GM12865 (cell line): ENCODE measurements at regions not wholly inside any gene's neighbourhood (a gene's known extent, or its start where the extent isn't known, plus 50 kb on each side); places are given as distances from the start of the nearest gene placed in this dataset.

Source experiments
- DNase-seq: peaks from one replicate; pipeline ENCODE4 v3.0.0; 2010; ENCODE audit warnings: low read depth
- H3K4me3 ChIP-seq: 2 replicates; pipeline ENCODE4 v1.5.1; 2011; ENCODE audit warnings: mild to moderate bottlenecking, low read depth, low read length, control low read depth
- CTCF ChIP-seq: IDR thresholded peaks from 2 replicates; pipeline ENCODE4 v1.5.1; 2011; ENCODE audit warnings: low read length, control low read depth, low read depth, inconsistent platforms; ENCODE audit not compliant: insufficient read depth; ENCODE audit errors: missing control alignments

DNA sequence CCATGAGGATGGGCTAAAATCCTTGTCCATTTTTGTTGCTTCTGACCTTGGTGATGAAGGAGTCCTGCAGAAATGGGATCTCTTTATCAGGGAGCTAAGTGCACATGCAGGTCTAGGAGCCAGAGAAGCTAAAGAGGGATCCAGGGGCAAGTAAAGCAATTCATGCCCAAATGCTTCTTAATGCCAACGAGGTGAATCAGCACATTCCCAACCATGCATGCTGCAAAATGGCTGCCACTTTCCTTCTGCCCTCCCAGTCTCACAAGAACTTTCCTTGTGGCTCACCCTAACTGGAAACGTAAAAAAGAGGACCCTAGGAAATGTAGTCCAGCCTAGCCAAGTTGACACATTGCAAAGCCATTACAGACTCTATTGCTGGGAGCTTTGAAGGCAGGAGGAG lies 298.4 kb downstream of the MAFB start:
- H3K4me3 ChIP-seq, result no peak overlapping the region

GRCh38 chr20:40370800-40371199 lies 318.2 kb downstream of the MAFB start:
- H3K4me3 ChIP-seq, result no peak overlapping the region
- DNase-seq, result no peak
- TF ChIP-seq CTCF, result no peak

More for the DNA sequence above, 298.4 kb downstream of the MAFB start:
- DNase-seq, result no peak
- TF ChIP-seq CTCF, result no peak

DNA sequence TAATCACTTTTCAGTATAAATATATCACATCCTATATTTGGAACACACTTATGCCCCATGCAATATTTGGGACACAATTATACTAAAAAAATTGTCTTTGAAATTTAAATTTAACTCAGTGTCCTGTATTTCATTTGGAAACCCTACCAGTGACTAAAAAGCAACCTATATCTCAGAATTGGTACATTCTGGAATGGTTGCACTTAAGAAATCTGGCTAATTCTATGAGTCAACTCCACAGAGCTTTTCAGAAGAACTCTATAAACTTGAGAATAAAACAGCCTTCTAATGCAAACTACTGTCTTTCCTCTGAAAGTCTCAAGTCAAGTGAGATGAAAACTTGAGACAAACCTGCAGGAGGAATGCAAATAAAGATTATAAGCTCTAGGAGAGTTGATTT lies 320.2 kb downstream of the MAFB start:
- H3K4me3 ChIP-seq, result no peak overlapping the region
- no peak for DNase-seq
- TF ChIP-seq CTCF, result no peak

DNA sequence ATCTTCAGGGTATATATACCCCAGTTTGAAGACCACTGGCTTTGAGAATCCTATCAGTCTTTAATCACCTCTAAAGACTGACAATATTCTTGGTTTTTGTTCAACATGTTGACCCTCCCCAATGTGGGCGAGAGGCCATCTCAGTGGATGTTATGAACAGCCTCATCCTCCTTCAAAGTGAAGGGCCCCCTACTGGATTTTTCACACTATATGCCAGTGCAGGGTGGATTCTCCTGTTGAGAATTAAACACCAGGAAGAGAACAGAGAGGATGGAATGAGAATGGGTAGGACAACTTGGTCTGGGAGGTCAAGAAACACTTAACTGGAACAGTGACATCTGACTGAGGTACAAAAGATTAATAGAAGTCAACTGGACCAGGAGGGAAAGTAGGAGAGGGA lies 327.1 kb downstream of the MAFB start:
- TF ChIP-seq CTCF, result no peak
- H3K4me3 ChIP-seq, result no peak overlapping the region
- no peak for DNase-seq

GRCh38 chr20:40359131-40359912 lies 329.7 kb downstream of the MAFB start:
- H3K4me3 ChIP-seq, result no peak overlapping the region
- TF ChIP-seq CTCF, result no peak
- DNase-seq, result no peak

GRCh38 chr20:40354880-40355279 lies 334.2 kb downstream of the MAFB start:
- no peak overlapping the region for H3K4me3 ChIP-seq
- TF ChIP-seq CTCF, result no peak
- no peak for DNase-seq

DNA sequence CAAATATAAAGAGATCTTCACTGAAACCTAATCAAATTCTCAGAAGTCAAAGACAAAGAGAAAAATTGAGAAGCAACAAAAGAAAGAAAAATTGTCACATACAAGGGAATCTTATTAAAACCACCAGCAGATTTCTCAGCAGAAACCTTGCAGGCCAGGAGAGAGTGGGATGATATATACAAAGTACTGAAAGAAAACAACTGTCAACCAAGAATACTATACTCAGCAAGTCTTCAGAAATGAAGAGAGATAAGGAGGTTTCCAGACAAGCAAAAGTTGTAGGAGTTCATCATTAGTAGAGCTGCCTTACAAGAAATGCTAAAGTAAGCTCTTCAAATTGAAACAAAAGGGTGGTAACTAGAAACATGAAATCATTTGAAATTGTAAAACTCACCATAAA lies 345.6 kb downstream of the MAFB start:
- H3K4me3 ChIP-seq, result no peak overlapping the region
- DNase-seq, result no peak
- no peak for TF ChIP-seq CTCF
